GM19035 (cell line): ENCODE measurements at regions not wholly inside any gene's neighbourhood (a gene's known extent, or its start where the extent isn't known, plus 50 kb on each side); places are given as distances from the start of the nearest gene placed in this dataset.

Source experiments
- ATAC-seq: cut with Tn5 transposase; IDR thresholded peaks from one replicate; pipeline ENCODE4 v1.9.1; 2021; ENCODE audit not compliant: unreplicated experiment

- ATAC-seq = no peak
Observed at GRCh38 chr1:228917342-228917741, 182.1 kb downstream of the RHOU start.

GRCh38 chr1:228917755-228918154, 182.5 kb downstream of the RHOU start:
- ATAC-seq = no peak

GRCh38 chr1:228918335-228918734, 183.1 kb downstream of the RHOU start:
- no peak for ATAC-seq

- ATAC-seq = no peak
Observed at GRCh38 chr1:228919914-228920313, 184.6 kb downstream of the RHOU start.

- ATAC-seq = no peak
Observed at GRCh38 chr1:228920831-228921230, 185.6 kb downstream of the RHOU start.

GRCh38 chr1:228921481-228921880, 186.2 kb downstream of the RHOU start:
- no peak for ATAC-seq

- no peak for ATAC-seq
Observed at GRCh38 chr1:228922722-228923376, 187.6 kb downstream of the RHOU start.

- no peak for ATAC-seq
Observed at GRCh38 chr1:228923973-228924686, 188.9 kb downstream of the RHOU start.

GRCh38 chr1:228925691-228926090, 190.4 kb downstream of the RHOU start:
- ATAC-seq = no peak

- no peak for ATAC-seq
Observed at GRCh38 chr1:228927421-228927820, 192.1 kb downstream of the RHOU start.

GRCh38 chr1:228927946-228928898, 192.9 kb downstream of the RHOU start:
- ATAC-seq = no peak

GRCh38 chr1:228929476-228930027, 194.3 kb downstream of the RHOU start:
- no peak for ATAC-seq

GRCh38 chr1:228930479-228930957, 195.2 kb downstream of the RHOU start:
- ATAC-seq = no peak

GRCh38 chr1:228933753-228934152, 198.5 kb downstream of the RHOU start:
- ATAC-seq = no peak

GRCh38 chr1:228935198-228935663, 200.0 kb downstream of the RHOU start:
- no peak for ATAC-seq

GRCh38 chr1:228935855-228936727, 200.8 kb downstream of the RHOU start:
- ATAC-seq = no peak

GRCh38 chr1:228936881-228937280, 201.6 kb downstream of the RHOU start:
- ATAC-seq = no peak

GRCh38 chr1:228937351-228937750, 202.1 kb downstream of the RHOU start:
- no peak for ATAC-seq

- ATAC-seq = no peak
Observed at GRCh38 chr1:228937851-228938536, 202.7 kb downstream of the RHOU start.

GRCh38 chr1:228938537-228938901, 203.2 kb downstream of the RHOU start:
- no peak for ATAC-seq
